Muscle of arm (tissue), 1 donor: ENCODE measurements at regions not wholly inside any gene's neighbourhood (a gene's known extent, or its start where the extent isn't known, plus 50 kb on each side); places are given as distances from the start of the nearest gene placed in this dataset.

Experiments used
- DNase-seq: peaks from one replicate; pipeline ENCODE4 v3.0.0-alpha.2; 2013

- no peak for DNase-seq
These were observed 436.5 kb downstream of the RND3 start for GRCh38 chr2:150051004-150051403.

- no peak for DNase-seq
These were observed 437.4 kb downstream of the RND3 start for GRCh38 chr2:150050036-150050435.

GRCh38 chr2:150047620-150048222, 439.7 kb downstream of the RND3 start:
- DNase-seq, result no peak

GRCh38 chr2:150046810-150047209, 440.7 kb downstream of the RND3 start:
- DNase-seq, result no peak

GRCh38 chr2:150046211-150046610, 441.3 kb downstream of the RND3 start:
- DNase-seq, result no peak

- DNase-seq, result no peak
These were observed 441.9 kb downstream of the RND3 start for GRCh38 chr2:150045601-150046000.

GRCh38 chr2:150043172-150043500, 444.3 kb downstream of the RND3 start:
- no peak for DNase-seq

- no peak for DNase-seq
These were observed 444.8 kb downstream of the RND3 start for GRCh38 chr2:150042500-150043171.

GRCh38 chr2:150041722-150042425, 445.6 kb downstream of the RND3 start:
- no peak for DNase-seq

- DNase-seq, result no peak
These were observed 449.0 kb upstream of the MMADHC start for GRCh38 chr2:150036622-150037021.

GRCh38 chr2:150034665-150035064, 447.1 kb upstream of the MMADHC start:
- no peak for DNase-seq

- DNase-seq, result peak; percentile 72
These were observed 443.0 kb upstream of the MMADHC start for GRCh38 chr2:150030436-150031190.

- DNase-seq, result no peak
These were observed 440.7 kb upstream of the MMADHC start for GRCh38 chr2:150028322-150028721.

- DNase-seq, result no peak
These were observed 439.6 kb upstream of the MMADHC start for GRCh38 chr2:150027164-150027563.

GRCh38 chr2:150023663-150024062, 436.1 kb upstream of the MMADHC start:
- DNase-seq, result no peak

GRCh38 chr2:150023044-150023443, 435.5 kb upstream of the MMADHC start:
- no peak for DNase-seq

- DNase-seq, result no peak
These were observed 433.5 kb upstream of the MMADHC start for GRCh38 chr2:150020937-150021673.

- DNase-seq, result no peak
These were observed 432.6 kb upstream of the MMADHC start for GRCh38 chr2:150020221-150020620.

- no peak for DNase-seq
These were observed 431.5 kb upstream of the MMADHC start for GRCh38 chr2:150019063-150019462.

- DNase-seq, result peak; percentile 76
These were observed 425.4 kb upstream of the MMADHC start for GRCh38 chr2:150012986-150013385.

- DNase-seq, result no peak
These were observed 423.7 kb upstream of the MMADHC start for GRCh38 chr2:150011161-150011730.

GRCh38 chr2:150008901-150009300, 421.3 kb upstream of the MMADHC start:
- no peak for DNase-seq
